ENCODE measurements at regions not wholly inside any gene's neighbourhood (a gene's known extent, or its start where the extent isn't known, plus 50 kb on each side); places are given as distances from the start of the nearest gene placed in this dataset.

DNA sequence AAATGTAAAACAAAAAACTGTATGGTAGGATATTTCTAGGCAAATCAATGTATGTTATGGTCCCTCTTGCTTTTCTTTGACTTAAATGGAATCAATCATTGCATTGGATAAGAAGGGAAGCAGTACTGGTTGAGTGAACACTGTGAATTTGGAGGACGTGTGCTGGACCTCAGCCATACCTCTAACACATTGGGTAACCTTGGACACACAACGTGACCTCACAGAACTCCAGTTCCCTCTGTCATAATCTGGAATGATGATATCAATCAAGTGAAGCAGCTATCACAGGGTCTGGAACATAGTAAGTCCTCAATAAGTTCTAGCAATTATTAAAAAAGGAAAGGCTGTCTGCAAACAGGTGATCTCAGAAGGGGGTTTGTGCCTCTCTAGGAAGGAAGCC, 474.9 kb upstream of the TCF4 start:
- Histone ChIP-seq H3K36me3 (ENCODE audit: control insufficient read depth, insufficient read depth, low read length, severe bottlenecking) (no peaks in the 10 kb centered on the region), H3K27me3 (replicated peaks; ENCODE audit: control insufficient read depth, insufficient read depth, low read length) (no peaks in the 10 kb centered on the region), H3K9ac (ENCODE audit: low read length) (no peak overlapping the region), H3K4me3 (ENCODE audit: low read length) (no peak overlapping the region), H3K9me3 (ENCODE audit: control insufficient read depth, low read length) (no peaks in the 10 kb centered on the region), H3K4me1 (ENCODE audit: control insufficient read depth, insufficient read depth, low read length) (peaks cover 14% of the 10 kb centered on the region)
- no peak for DNase-seq (ENCODE audit: low read depth)

GRCh38 chr18:56060967-56061541, 473.1 kb upstream of the TCF4 start:
- Histone ChIP-seq H3K9me3 (ENCODE audit: control insufficient read depth, low read length) (no peaks in the 10 kb centered on the region), H3K9ac (ENCODE audit: low read length) (no peak overlapping the region), H3K36me3 (ENCODE audit: control insufficient read depth, insufficient read depth, low read length, severe bottlenecking) (no peaks in the 10 kb centered on the region)

GRCh38 chr18:56052202-56052601, 464.2 kb upstream of the TCF4 start:
- no peak for DNase-seq (ENCODE audit: low read depth)
- H3K9me3 ChIP-seq (ENCODE audit: control insufficient read depth, low read length) = peaks cover 14% of the 10 kb centered on the region
- no peaks in the 10 kb centered on the region for H3K4me1 ChIP-seq (ENCODE audit: control insufficient read depth, insufficient read depth, low read length)
- no peak overlapping the region for H3K4me3 ChIP-seq (ENCODE audit: low read length)
- no peak overlapping the region for H3K9ac ChIP-seq (ENCODE audit: low read length)
- no peaks in the 10 kb centered on the region for H3K27me3 ChIP-seq (replicated peaks; ENCODE audit: control insufficient read depth, insufficient read depth, low read length)
- H3K36me3 ChIP-seq (ENCODE audit: control insufficient read depth, insufficient read depth, low read length, severe bottlenecking) = no peaks in the 10 kb centered on the region

More at GRCh38 chr18:56060967-56061541, 473.1 kb upstream of the TCF4 start:
- Histone ChIP-seq H3K27me3 (replicated peaks; ENCODE audit: control insufficient read depth, insufficient read depth, low read length) (no peaks in the 10 kb centered on the region), H3K4me1 (ENCODE audit: control insufficient read depth, insufficient read depth, low read length) (no peaks in the 10 kb centered on the region), H3K4me3 (ENCODE audit: low read length) (no peak overlapping the region)
- no peak for DNase-seq (ENCODE audit: low read depth)

DNA sequence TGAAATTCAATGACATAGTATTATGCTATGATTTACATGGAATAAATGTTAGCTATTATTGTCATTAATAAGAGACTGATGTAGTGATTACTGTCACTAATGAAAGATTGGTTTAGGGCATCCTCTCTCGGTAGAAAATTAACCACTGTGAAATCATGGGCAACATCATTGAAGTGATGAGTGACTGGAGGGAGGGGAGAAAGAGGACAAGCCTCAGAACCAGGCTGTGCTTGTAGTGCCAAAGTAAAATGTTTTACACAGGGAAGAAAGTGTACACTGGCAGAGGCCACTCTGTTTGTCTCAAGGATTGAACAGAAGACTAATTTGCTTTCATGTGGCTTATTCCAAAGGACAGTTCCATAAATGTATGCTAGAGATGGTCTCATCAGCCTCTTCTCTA, 456.2 kb upstream of the TCF4 start:
- Histone ChIP-seq H3K9ac (ENCODE audit: low read length) (no peak overlapping the region), H3K36me3 (ENCODE audit: control insufficient read depth, insufficient read depth, low read length, severe bottlenecking) (no peaks in the 10 kb centered on the region), H3K4me3 (ENCODE audit: low read length) (no peak overlapping the region), H3K9me3 (ENCODE audit: control insufficient read depth, low read length) (peaks cover 12% of the 10 kb centered on the region), H3K27me3 (replicated peaks; ENCODE audit: control insufficient read depth, insufficient read depth, low read length) (no peaks in the 10 kb centered on the region), H3K4me1 (ENCODE audit: control insufficient read depth, insufficient read depth, low read length) (no peaks in the 10 kb centered on the region)
- no peak for DNase-seq (ENCODE audit: low read depth)

DNA sequence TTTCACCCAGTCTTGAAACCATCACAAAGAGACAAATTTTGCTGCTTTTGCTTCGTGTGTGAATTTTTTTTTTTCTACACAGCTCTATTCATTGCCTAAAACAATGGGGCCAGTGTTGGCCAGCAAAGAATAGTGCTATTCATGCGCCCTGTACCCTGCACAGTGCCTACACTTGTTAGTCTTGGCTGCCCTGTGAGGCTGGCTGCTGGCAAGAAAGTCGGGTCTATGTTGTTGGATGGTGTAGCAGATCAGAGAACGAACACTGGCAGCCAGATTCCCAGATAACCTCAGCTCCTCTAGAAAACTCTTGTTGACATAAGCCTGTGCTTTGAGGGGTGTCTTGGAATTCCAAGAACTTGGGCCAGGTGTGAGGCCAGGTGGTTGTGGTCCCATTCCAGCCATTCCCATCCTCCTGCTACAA, 455.7 kb upstream of the TCF4 start:
- peaks cover 10% of the 10 kb centered on the region for H3K9me3 ChIP-seq (ENCODE audit: control insufficient read depth, low read length)
- H3K9ac ChIP-seq (ENCODE audit: low read length) = no peak overlapping the region
- no peaks in the 10 kb centered on the region for H3K36me3 ChIP-seq (ENCODE audit: control insufficient read depth, insufficient read depth, low read length, severe bottlenecking)
- no peak for DNase-seq (ENCODE audit: low read depth)
- H3K4me1 ChIP-seq (ENCODE audit: control insufficient read depth, insufficient read depth, low read length) = no peaks in the 10 kb centered on the region
- H3K27me3 ChIP-seq (replicated peaks; ENCODE audit: control insufficient read depth, insufficient read depth, low read length) = no peaks in the 10 kb centered on the region
- no peak overlapping the region for H3K4me3 ChIP-seq (ENCODE audit: low read length)

GRCh38 chr18:56042915-56043536, 455.0 kb upstream of the TCF4 start:
- no peak overlapping the region for H3K9ac ChIP-seq (ENCODE audit: low read length)
- peaks cover 3% of the 10 kb centered on the region for H3K9me3 ChIP-seq (ENCODE audit: control insufficient read depth, low read length)
- no peak for DNase-seq (ENCODE audit: low read depth)
- H3K4me3 ChIP-seq (ENCODE audit: low read length) = no peak overlapping the region
- H3K27me3 ChIP-seq (replicated peaks; ENCODE audit: control insufficient read depth, insufficient read depth, low read length) = no peaks in the 10 kb centered on the region
- H3K36me3 ChIP-seq (ENCODE audit: control insufficient read depth, insufficient read depth, low read length, severe bottlenecking) = no peaks in the 10 kb centered on the region
- H3K4me1 ChIP-seq (ENCODE audit: control insufficient read depth, insufficient read depth, low read length) = no peaks in the 10 kb centered on the region

- Histone ChIP-seq H3K36me3 (ENCODE audit: control insufficient read depth, insufficient read depth, low read length, severe bottlenecking) (no peaks in the 10 kb centered on the region), H3K27me3 (replicated peaks; ENCODE audit: control insufficient read depth, insufficient read depth, low read length) (no peaks in the 10 kb centered on the region), H3K4me3 (ENCODE audit: low read length) (no peak overlapping the region), H3K9me3 (ENCODE audit: control insufficient read depth, low read length) (no peaks in the 10 kb centered on the region), H3K4me1 (ENCODE audit: control insufficient read depth, insufficient read depth, low read length) (no peaks in the 10 kb centered on the region), H3K9ac (ENCODE audit: low read length) (no peak overlapping the region)
- DNase-seq (ENCODE audit: low read depth) = no peak
These were observed 450.4 kb upstream of the TCF4 start for GRCh38 chr18:56038171-56039030.

DNA sequence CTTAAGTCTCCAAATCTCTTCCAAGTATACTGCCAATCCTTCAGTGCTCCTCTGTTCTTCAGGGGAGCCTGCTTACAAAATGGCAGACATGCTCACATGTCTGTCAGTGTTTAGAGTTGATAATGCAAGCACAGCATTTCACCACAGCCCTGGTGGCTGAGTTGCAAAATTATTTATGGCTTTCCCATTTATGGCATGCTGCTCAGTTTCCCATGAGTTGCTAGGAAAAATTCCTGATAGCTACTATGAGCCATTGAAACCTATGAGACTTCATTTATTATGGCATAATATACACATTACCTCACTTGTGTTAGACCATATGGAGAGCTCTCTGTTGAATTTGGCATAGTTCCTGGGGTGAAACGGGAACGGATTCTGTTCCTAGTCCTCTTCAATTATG, 448.7 kb upstream of the TCF4 start:
- H3K4me1 ChIP-seq (ENCODE audit: control insufficient read depth, insufficient read depth, low read length) = no peaks in the 10 kb centered on the region
- H3K9ac ChIP-seq (ENCODE audit: low read length) = no peak overlapping the region

GRCh38 chr18:56035546-56035945, 447.6 kb upstream of the TCF4 start:
- H3K27me3 ChIP-seq (replicated peaks; ENCODE audit: control insufficient read depth, insufficient read depth, low read length) = no peaks in the 10 kb centered on the region
- no peaks in the 10 kb centered on the region for H3K9me3 ChIP-seq (ENCODE audit: control insufficient read depth, low read length)
- no peak overlapping the region for H3K9ac ChIP-seq (ENCODE audit: low read length)
- DNase-seq (ENCODE audit: low read depth) = no peak
- no peaks in the 10 kb centered on the region for H3K36me3 ChIP-seq (ENCODE audit: control insufficient read depth, insufficient read depth, low read length, severe bottlenecking)
- H3K4me1 ChIP-seq (ENCODE audit: control insufficient read depth, insufficient read depth, low read length) = no peaks in the 10 kb centered on the region
- H3K4me3 ChIP-seq (ENCODE audit: low read length) = no peak overlapping the region

More for the DNA sequence above, 448.7 kb upstream of the TCF4 start:
- no peak overlapping the region for H3K4me3 ChIP-seq (ENCODE audit: low read length)
- no peaks in the 10 kb centered on the region for H3K9me3 ChIP-seq (ENCODE audit: control insufficient read depth, low read length)
- no peaks in the 10 kb centered on the region for H3K27me3 ChIP-seq (replicated peaks; ENCODE audit: control insufficient read depth, insufficient read depth, low read length)
- no peaks in the 10 kb centered on the region for H3K36me3 ChIP-seq (ENCODE audit: control insufficient read depth, insufficient read depth, low read length, severe bottlenecking)
- no peak for DNase-seq (ENCODE audit: low read depth)

DNA sequence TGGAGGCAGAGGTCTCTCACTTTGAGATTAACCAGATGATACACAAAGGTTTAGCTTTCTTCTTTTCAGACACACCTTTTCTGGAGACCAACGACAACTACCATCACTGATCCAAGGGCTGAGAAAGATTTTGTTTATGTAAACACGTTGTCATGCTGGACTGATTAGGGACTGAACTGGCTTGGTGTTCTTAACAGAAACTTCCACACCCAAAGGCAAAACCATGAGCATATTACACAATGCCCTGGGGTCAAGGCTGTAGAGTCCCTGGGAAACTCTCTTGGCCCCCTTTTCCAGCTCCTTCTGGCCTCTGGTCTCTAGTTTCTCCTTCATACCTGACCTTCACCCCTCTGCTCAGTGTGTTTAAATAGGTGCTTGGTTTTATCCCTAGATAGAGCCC, 447.0 kb upstream of the TCF4 start:
- Histone ChIP-seq H3K4me3 (ENCODE audit: low read length) (no peak overlapping the region), H3K4me1 (ENCODE audit: control insufficient read depth, insufficient read depth, low read length) (no peaks in the 10 kb centered on the region), H3K9ac (ENCODE audit: low read length) (no peak overlapping the region), H3K9me3 (ENCODE audit: control insufficient read depth, low read length) (no peaks in the 10 kb centered on the region), H3K36me3 (ENCODE audit: control insufficient read depth, insufficient read depth, low read length, severe bottlenecking) (no peaks in the 10 kb centered on the region), H3K27me3 (replicated peaks; ENCODE audit: control insufficient read depth, insufficient read depth, low read length) (no peaks in the 10 kb centered on the region)
- DNase-seq (ENCODE audit: low read depth) = peak; percentile 9

DNA sequence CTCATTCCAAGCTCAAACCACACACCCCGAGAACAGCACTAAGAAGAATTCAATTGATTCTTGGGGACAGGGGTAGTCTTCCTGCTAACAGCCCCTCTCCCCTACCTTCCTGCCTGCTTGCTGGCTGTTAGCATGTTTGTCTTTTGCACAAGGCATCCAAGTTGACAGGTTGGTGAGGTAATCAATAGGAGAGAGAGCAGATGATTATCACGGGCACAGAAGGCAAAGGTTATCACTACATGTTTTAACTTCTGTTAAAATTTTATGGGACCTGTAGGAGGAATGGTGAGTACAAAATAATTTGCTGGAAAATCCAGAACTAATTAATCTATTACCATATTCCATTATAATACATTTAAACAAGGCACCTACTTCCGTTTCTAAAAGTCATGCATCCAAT, 442.1 kb upstream of the TCF4 start:
- H3K9me3 ChIP-seq (ENCODE audit: control insufficient read depth, low read length) = no peaks in the 10 kb centered on the region
- no peak overlapping the region for H3K9ac ChIP-seq (ENCODE audit: low read length)
- no peak for DNase-seq (ENCODE audit: low read depth)
- H3K4me3 ChIP-seq (ENCODE audit: low read length) = no peak overlapping the region
- no peaks in the 10 kb centered on the region for H3K27me3 ChIP-seq (replicated peaks; ENCODE audit: control insufficient read depth, insufficient read depth, low read length)
- H3K4me1 ChIP-seq (ENCODE audit: control insufficient read depth, insufficient read depth, low read length) = peaks cover 4% of the 10 kb centered on the region
- no peaks in the 10 kb centered on the region for H3K36me3 ChIP-seq (ENCODE audit: control insufficient read depth, insufficient read depth, low read length, severe bottlenecking)

Data from adipocyte (in vitro differentiated cells).